Subcutaneous abdominal adipose tissue (tissue), 5 donors: ENCODE measurements at regions not wholly inside any gene's neighbourhood (a gene's known extent, or its start where the extent isn't known, plus 50 kb on each side); places are given as distances from the start of the nearest gene placed in this dataset.
A peak's percentile ranks its signal among the peaks of the same experiment; 100 is the strongest.
"Not testable (repeated sequence)": the region's sequence is repeated elsewhere in the genome, so short reads cannot be mapped to it uniquely, and the experiment has no call there.

ENCODE experiments used
- H3K27ac ChIP-seq: one replicate; pipeline ENCODE4 v1.7.0; 2013; ENCODE audit warnings: low read depth, mild to moderate bottlenecking, inconsistent platforms, low read length, moderate library complexity
- H3K27me3 ChIP-seq, 5 donors: one replicate each; pipeline ENCODE4 v1.7.0; 2013; ENCODE audit warnings: low read length in 5 of 5, inconsistent platforms in 1 of 5; ENCODE audit not compliant: control insufficient read depth in 5 of 5, insufficient read depth in 4 of 5
- H3K36me3 ChIP-seq, 5 donors: one replicate each; pipeline ENCODE4 v1.7.0; 2013; ENCODE audit warnings: low read length in 5 of 5; ENCODE audit not compliant: control insufficient read depth in 5 of 5, insufficient read depth in 5 of 5
- H3K4me1 ChIP-seq, 5 donors: one replicate each; pipeline ENCODE4 v1.7.0; 2013; ENCODE audit warnings: low read length in 5 of 5, mild to moderate bottlenecking in 3 of 5, moderate library complexity in 1 of 5; ENCODE audit not compliant: control insufficient read depth in 5 of 5, insufficient read depth in 5 of 5
- H3K4me3 ChIP-seq, 5 donors: one replicate each; pipeline ENCODE4 v1.7.0; 2013; ENCODE audit warnings: low read length in 5 of 5, low read depth in 1 of 5
- H3K9ac ChIP-seq, 5 donors: one replicate each; pipeline ENCODE4 v1.7.0; 2013; ENCODE audit warnings: low read length in 5 of 5, mild to moderate bottlenecking in 4 of 5, moderate library complexity in 3 of 5
- H3K9me3 ChIP-seq, 5 donors: one replicate each; pipeline ENCODE4 v1.7.0; 2013; ENCODE audit warnings: low read length in 5 of 5; ENCODE audit not compliant: control insufficient read depth in 5 of 5
- donor health status: healthy.
- donor health status: healthy.
- donor health status: healthy.
- donor health status: healthy.
- donor health status: healthy.

DNA sequence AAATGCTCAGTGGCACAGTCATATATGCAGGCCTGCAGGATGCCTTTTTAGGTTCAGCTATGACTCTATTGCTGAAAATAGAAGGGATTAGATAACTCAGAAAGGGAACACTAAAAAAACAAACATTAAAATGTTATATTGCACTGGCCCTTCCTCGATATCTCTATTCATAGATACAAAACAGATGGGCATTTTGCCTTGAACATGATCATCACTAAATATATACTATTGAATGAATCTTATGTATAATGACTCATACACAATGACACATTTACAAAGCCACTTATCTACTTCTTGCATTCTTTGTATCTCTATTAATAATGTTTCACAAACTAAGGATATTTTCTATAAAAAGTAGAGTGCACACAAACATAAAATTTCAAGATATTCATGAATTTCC is 2352.8 kb upstream of the RAG2 start:
- Histone ChIP-seq H3K27ac (no peak overlapping the region), H3K4me3 (no peak overlapping the region), H3K36me3 (no peaks in the 10 kb centered on the region), H3K9me3 (peaks cover 0 to 17% (median 6%) of the 10 kb centered on the region in 5 donors), H3K27me3 (no peaks in the 10 kb centered on the region), H3K4me1 (no peaks in the 10 kb centered on the region), H3K9ac (no peak overlapping the region)

- Histone ChIP-seq H3K4me3 (no peak overlapping the region), H3K9ac (no peak overlapping the region), H3K27ac (no peak overlapping the region), H3K27me3 (no peaks in the 10 kb centered on the region), H3K4me1 (no peaks in the 10 kb centered on the region), H3K9me3 (peaks cover 0 to 17% (median 9%) of the 10 kb centered on the region in 5 donors), H3K36me3 (no peaks in the 10 kb centered on the region)
Measured at GRCh38 chr11:38948392-38948791, 2350.4 kb upstream of the RAG2 start.

DNA sequence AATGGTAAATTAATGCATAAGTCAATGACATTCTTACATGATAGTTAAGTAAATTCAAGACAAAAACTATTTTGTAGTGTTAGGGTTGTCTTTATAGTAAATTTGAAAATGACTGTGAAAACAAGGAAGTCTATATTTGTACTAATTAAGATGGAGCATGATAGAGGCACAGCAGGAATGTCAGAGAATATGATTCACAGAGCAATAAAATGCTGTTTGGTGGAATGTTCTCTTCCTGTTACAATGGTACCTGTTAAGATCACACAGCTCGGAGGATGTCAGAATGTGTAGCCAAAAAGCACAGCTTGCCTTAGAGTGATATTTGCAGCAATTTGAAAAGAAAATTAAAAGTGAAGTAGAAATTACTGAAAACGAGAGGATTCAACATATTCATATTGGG is 2339.7 kb upstream of the RAG2 start:
- Histone ChIP-seq H3K27ac (no peak overlapping the region), H3K36me3 (no peaks in the 10 kb centered on the region), H3K4me1 (no peaks in the 10 kb centered on the region), H3K9ac (no peak overlapping the region), H3K9me3 (no peaks in the 10 kb centered on the region), H3K4me3 (no peak overlapping the region), H3K27me3 (no peaks in the 10 kb centered on the region)

DNA sequence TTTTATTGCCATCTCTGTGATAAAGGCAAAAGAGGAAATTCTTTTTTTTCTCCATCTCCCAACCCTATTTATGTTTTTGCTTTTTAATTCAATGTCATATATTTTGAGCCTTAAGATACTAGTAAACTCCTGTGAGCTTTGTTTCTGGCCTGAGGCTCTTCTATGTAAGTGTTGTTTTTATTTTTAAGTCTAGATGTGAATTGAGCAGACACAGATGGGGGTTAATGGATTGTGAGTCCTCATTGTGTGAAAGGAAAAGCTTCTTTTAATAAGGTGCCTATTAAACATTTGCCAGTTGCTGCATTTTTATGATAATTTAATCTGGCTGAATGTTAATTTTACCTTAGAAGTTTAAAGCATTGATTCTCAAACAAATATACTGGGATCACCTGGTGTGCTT is 2337.9 kb upstream of the RAG2 start:
- Histone ChIP-seq H3K9me3 (peaks cover 0 to 9% (median 2%) of the 10 kb centered on the region in 5 donors), H3K27me3 (no peaks in the 10 kb centered on the region), H3K9ac (no peak overlapping the region), H3K4me1 (no peaks in the 10 kb centered on the region), H3K4me3 (no peak overlapping the region), H3K27ac (no peak overlapping the region), H3K36me3 (no peaks in the 10 kb centered on the region)

DNA sequence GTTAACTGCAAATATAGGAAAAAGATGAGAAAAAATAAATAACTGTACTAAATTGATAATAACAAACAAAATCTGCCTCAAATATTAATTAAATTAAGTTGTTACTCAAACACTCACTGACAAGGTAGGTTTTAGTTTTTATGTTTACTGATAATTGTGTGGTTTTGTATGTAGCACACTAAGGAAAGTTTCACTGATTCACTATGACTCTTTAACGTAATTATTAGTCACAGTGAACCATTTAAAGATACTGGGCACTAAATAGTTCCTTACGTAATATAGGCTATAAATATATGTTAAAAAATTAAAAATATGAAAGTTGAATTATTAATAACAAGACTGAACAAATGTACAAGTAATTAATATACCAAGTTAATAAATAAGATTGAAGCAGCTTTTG is 2330.0 kb upstream of the RAG2 start:
- Histone ChIP-seq H3K27ac (no peak overlapping the region), H3K36me3 (no peaks in the 10 kb centered on the region), H3K9me3 (peaks cover 0 to 11% (median 2%) of the 10 kb centered on the region in 5 donors), H3K4me1 (no peaks in the 10 kb centered on the region), H3K27me3 (no peaks in the 10 kb centered on the region), H3K9ac (no peak overlapping the region), H3K4me3 (no peak overlapping the region)

DNA sequence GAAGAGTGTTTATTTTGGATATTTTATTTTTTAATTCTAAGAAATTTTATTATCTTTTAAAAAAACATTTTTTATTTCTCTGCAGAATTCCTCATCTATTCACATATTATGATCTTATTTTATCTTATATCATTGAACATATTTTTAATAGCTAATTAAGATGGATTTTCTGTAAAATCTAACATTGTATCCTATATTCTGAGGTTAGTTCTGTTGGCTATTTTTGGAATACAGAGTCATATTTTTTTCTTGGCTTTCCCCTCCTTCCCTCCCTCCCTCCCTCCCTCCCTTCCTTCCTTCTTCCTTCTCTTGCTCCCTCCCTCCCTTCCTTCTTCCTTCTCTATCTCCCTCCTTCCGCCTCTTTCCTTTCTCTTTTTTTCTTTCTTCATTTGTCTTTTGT is 2326.6 kb upstream of the RAG2 start:
- H3K36me3 ChIP-seq = no peaks in the 10 kb centered on the region
- no peak overlapping the region for H3K27ac ChIP-seq
- no peak overlapping the region for H3K9ac ChIP-seq
- no peaks in the 10 kb centered on the region for H3K27me3 ChIP-seq
- peaks cover 0 to 3% (median 0%) of the 10 kb centered on the region in 5 donors for H3K9me3 ChIP-seq
- no peaks in the 10 kb centered on the region for H3K4me1 ChIP-seq
- no peak overlapping the region for H3K4me3 ChIP-seq

GRCh38 chr11:38900211-38900610 is 2302.2 kb upstream of the RAG2 start:
- H3K9ac ChIP-seq = no peak overlapping the region
- H3K27ac ChIP-seq = no peak overlapping the region
- H3K27me3 ChIP-seq = no peaks in the 10 kb centered on the region
- H3K36me3 ChIP-seq = no peaks in the 10 kb centered on the region
- no peak overlapping the region for H3K4me3 ChIP-seq
- peaks cover 0 to 2% (median 0%) of the 10 kb centered on the region in 5 donors for H3K9me3 ChIP-seq
- no peaks in the 10 kb centered on the region for H3K4me1 ChIP-seq

DNA sequence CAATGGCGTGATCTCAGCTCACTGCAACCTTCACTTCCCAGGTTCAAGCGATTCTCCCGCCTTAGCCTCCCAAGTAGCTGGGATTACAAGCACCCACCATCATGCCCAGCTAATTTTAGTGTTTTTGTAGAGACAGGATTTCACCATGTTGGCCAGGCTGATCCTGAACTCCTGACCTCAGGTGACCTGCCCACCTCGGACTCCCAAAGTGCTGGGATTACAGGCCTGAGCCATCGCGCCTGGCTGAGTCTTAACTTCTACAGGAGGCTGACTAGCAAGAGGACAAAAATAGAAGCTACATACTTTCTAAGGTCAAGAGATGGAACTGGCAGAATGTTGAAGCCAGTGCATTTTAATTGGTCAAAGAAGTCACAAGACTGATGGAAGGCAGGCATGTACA is 2296.2 kb upstream of the RAG2 start:
- H3K4me3 ChIP-seq, H3K27ac ChIP-seq, H3K9me3 ChIP-seq, H3K27me3 ChIP-seq, H3K9ac ChIP-seq, H3K4me1 ChIP-seq, H3K36me3 ChIP-seq: not testable (repeated sequence)

DNA sequence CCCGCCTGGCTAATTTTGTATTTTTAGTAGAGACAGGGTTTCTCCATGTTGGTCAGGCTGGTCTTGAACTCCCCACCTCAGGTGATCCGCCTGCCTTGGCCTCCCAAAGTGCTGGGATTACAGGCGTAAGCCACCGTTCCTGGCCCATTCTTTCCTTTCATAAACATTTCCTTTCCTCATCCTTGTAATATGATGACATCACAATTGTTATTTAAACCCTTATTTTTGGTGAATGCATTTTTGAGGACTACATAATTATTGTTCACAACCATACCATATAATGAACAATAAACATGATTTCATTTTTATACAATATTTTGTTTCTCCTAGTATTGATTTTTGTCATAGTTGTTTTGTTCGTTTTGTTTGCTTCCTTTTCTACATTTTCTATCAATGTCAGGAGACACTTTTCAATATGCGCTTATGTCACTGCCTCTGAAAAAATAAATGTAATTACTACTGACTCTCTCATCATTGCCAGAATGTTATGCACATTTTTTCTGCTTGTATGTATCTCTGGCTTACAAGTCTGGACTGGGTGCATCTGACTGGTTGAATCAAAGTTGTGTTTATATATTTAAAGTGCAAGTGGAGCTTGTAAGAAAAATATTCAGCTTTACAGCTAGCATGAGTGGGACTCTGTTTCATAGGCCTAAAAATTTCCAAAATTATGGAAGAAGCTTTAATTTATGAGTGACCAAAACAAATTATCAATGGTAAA is 2286.3 kb upstream of the RAG2 start:
- Histone ChIP-seq H3K9ac (no peak overlapping the region), H3K27me3 (no peaks in the 10 kb centered on the region), H3K27ac (no peak overlapping the region), H3K4me3 (no peak overlapping the region), H3K36me3 (no peaks in the 10 kb centered on the region), H3K9me3 (no peaks in the 10 kb centered on the region), H3K4me1 (no peaks in the 10 kb centered on the region)

GRCh38 chr11:38867338-38867737 is 2269.3 kb upstream of the RAG2 start:
- Histone ChIP-seq H3K4me1 (peaks cover 0 to 2% (median 0%) of the 10 kb centered on the region in 5 donors), H3K4me3 (no peak overlapping the region), H3K9me3 (peaks cover 0 to 9% (median 6%) of the 10 kb centered on the region in 5 donors), H3K27me3 (peaks cover 0 to 2% (median 0%) of the 10 kb centered on the region in 5 donors), H3K9ac (peak overlapping the region in 1 of 5 donors; percentile 73), H3K36me3 (no peaks in the 10 kb centered on the region), H3K27ac (no peak overlapping the region)
